ENCODE measurements at regions not wholly inside any gene's neighbourhood (a gene's known extent, or its start where the extent isn't known, plus 50 kb on each side); places are given as distances from the start of the nearest gene placed in this dataset.

DNA sequence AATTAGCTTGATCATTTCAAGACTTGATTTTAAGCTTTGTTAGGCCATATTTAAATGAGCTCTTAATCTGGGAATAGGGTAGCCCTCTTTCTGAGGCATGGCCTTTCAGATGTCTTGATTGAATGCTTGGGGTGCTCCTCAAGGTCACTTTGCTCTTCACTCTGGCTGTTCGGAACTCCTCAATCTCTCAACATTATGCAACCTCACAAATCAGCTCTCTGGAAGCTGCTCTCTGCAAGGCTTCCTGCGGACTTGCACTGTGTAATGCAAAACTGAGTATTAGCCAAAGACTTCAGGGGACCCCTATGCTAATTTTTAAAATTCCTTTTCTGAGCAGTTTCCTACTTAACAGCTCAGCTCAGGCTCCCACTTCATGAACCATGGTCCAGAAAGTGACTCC is 398.3 kb downstream of the PRDM5 start:
- Histone ChIP-seq H3K27me3 (ENCODE audit: control insufficient read depth in 1 of 2, insufficient read depth in 2 of 2, low read length in 2 of 2) (no peaks in the 10 kb centered on the region), H3K4me3 (ENCODE audit: low read length) (no peak overlapping the region), H3K36me3 (ENCODE audit: insufficient read depth, low read length) (no peaks in the 10 kb centered on the region), H3K9me3 (ENCODE audit: control insufficient read depth in 1 of 2, insufficient read depth in 1 of 2, low read length in 2 of 2) (no peaks in the 10 kb centered on the region), H3K4me1 (ENCODE audit: insufficient read depth, low read length) (no peaks in the 10 kb centered on the region), H3K27ac (ENCODE audit: low read depth in 1 of 2, low read length in 2 of 2) (no peak overlapping the region)
- Mint-ChIP-seq H3K27ac (no peak overlapping the region), H3K36me3 (ENCODE audit: low read depth) (no peaks in the 10 kb centered on the region), H3K4me1 (ENCODE audit: low read depth) (no peaks in the 10 kb centered on the region), H3K4me3 (no peak overlapping the region), H3K9me3 (no peaks in the 10 kb centered on the region), H3K27me3 (no peaks in the 10 kb centered on the region)
- DNase-seq (no peak), ATAC-seq (ENCODE audit: poor library complexity) (no peak)
- no peak for TF ChIP-seq CTCF (IDR thresholded peaks at IDR 0.05)
- intact Hi-C loops (cut with DNase I, micrococcal nuclease), result no loop called here
- ChIA-PET POLR2A (no interaction called here), CTCF (no interaction called here)

DNA sequence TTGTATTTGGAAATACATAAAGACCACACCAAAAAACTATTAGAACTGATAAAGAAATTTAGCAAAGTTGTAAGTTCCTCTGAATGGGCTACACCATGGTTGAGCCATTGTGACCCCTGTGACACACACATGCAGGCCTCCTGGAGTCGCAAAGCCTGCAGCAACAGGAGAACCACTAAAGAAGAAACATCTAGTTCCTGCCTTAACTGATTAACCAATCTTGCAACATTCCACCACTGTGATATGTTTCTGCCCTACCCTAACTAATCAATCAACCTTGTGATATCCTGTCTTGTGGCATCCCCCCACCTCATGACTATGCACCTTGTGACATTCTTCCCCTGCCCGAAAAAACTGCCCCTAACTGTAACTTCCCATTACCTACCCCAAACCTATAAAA is 401.8 kb downstream of the PRDM5 start:
- H3K27ac ChIP-seq (ENCODE audit: low read depth in 1 of 2, low read length in 2 of 2), result no peak overlapping the region
- TF ChIP-seq CTCF (IDR thresholded peaks at IDR 0.05), result no peak
- ChIA-PET CTCF (no interaction called here), POLR2A (no interaction called here)
- H3K9me3 ChIP-seq (ENCODE audit: control insufficient read depth in 1 of 2, insufficient read depth in 1 of 2, low read length in 2 of 2), result no peaks in the 10 kb centered on the region
- no peak overlapping the region for H3K27ac Mint-ChIP-seq
- no peaks in the 10 kb centered on the region for H3K36me3 Mint-ChIP-seq (ENCODE audit: low read depth)
- no peaks in the 10 kb centered on the region for H3K4me1 ChIP-seq (ENCODE audit: insufficient read depth, low read length)
- DNase-seq (no peak), ATAC-seq (ENCODE audit: poor library complexity) (no peak)
- H3K4me3 ChIP-seq (ENCODE audit: low read length), result no peak overlapping the region
- no peaks in the 10 kb centered on the region for H3K27me3 ChIP-seq (ENCODE audit: control insufficient read depth in 1 of 2, insufficient read depth in 2 of 2, low read length in 2 of 2)
- H3K36me3 ChIP-seq (ENCODE audit: insufficient read depth, low read length), result no peaks in the 10 kb centered on the region
- H3K27me3 Mint-ChIP-seq, result no peaks in the 10 kb centered on the region
- intact Hi-C loops (cut with DNase I, micrococcal nuclease), result no loop called here
- no peaks in the 10 kb centered on the region for H3K9me3 Mint-ChIP-seq
- H3K4me1 Mint-ChIP-seq (ENCODE audit: low read depth), result no peaks in the 10 kb centered on the region
- no peak overlapping the region for H3K4me3 Mint-ChIP-seq

GRCh38 chr4:120517966-120518365 is 404.6 kb downstream of the PRDM5 start:
- no peaks in the 10 kb centered on the region for H3K27me3 Mint-ChIP-seq
- no peak overlapping the region for H3K27ac Mint-ChIP-seq
- H3K4me1 Mint-ChIP-seq (ENCODE audit: low read depth), result no peaks in the 10 kb centered on the region
- no peak overlapping the region for H3K4me3 Mint-ChIP-seq
- TF ChIP-seq CTCF (IDR thresholded peaks at IDR 0.05), result no peak
- Histone ChIP-seq H3K27ac (ENCODE audit: low read depth in 1 of 2, low read length in 2 of 2) (no peak overlapping the region), H3K4me3 (ENCODE audit: low read length) (no peak overlapping the region), H3K9me3 (ENCODE audit: control insufficient read depth in 1 of 2, insufficient read depth in 1 of 2, low read length in 2 of 2) (no peaks in the 10 kb centered on the region), H3K27me3 (ENCODE audit: control insufficient read depth in 1 of 2, insufficient read depth in 2 of 2, low read length in 2 of 2) (no peaks in the 10 kb centered on the region), H3K4me1 (ENCODE audit: insufficient read depth, low read length) (no peaks in the 10 kb centered on the region), H3K36me3 (ENCODE audit: insufficient read depth, low read length) (no peaks in the 10 kb centered on the region)
- ATAC-seq (ENCODE audit: poor library complexity), result no peak
- ChIA-PET CTCF (no interaction called here), POLR2A (no interaction called here)
- DNase-seq, result no peak
- H3K36me3 Mint-ChIP-seq (ENCODE audit: low read depth), result no peaks in the 10 kb centered on the region
- H3K9me3 Mint-ChIP-seq, result peaks cover 2% of the 10 kb centered on the region
- intact Hi-C loops (cut with DNase I, micrococcal nuclease), result no loop called here
